ENCODE measurements at regions not wholly inside any gene's neighbourhood (a gene's known extent, or its start where the extent isn't known, plus 50 kb on each side); places are given as distances from the start of the nearest gene placed in this dataset.
A peak's percentile ranks its signal among the peaks of the same experiment; 100 is the strongest.

DNA sequence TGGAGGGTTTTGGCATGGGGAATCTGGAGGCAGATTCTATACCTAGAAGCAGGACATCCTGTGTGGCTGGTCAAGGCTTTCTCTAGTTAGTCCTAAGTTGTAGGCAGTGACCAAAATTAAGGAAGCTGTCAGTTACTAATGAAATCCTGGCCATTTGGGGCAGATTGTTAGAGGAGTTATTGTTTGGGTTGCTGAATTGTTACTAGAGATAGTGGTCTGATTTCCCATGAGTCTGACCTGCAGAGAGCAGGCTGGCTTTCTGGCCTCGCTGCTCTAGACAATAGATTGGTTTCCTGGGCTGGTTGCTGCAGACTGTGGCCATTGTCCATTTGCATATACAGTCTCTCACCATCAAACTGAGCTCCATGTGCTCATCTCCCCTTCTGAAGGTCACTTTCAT lies 205.0 kb upstream of the SASH1 start:
- DNase-seq (ENCODE audit: insufficient read length, low spot score) (no peak), FAIRE-seq (no peak)

DNA sequence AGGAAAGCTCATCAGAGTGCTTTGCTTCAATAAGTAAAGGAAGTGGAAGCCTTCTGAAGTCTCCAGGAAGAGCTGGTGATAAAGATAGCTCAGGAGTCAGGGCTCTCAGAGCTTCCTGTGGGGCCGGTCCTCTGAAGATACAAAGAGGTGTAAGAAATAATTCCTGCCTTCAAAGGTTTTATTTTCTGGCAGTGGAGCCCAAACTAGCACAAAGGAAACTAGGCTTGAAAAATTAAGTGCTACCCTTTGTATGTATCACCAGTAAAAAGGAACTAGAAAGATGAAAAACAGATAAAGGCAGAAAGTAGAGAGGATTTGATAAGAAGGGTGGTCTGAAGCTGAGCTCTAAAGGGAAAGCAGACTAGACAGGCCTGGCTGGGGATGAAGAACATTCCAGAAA lies 204.1 kb upstream of the SASH1 start:
- no peak for DNase-seq (ENCODE audit: insufficient read length, low spot score)
- FAIRE-seq: no peak

DNA sequence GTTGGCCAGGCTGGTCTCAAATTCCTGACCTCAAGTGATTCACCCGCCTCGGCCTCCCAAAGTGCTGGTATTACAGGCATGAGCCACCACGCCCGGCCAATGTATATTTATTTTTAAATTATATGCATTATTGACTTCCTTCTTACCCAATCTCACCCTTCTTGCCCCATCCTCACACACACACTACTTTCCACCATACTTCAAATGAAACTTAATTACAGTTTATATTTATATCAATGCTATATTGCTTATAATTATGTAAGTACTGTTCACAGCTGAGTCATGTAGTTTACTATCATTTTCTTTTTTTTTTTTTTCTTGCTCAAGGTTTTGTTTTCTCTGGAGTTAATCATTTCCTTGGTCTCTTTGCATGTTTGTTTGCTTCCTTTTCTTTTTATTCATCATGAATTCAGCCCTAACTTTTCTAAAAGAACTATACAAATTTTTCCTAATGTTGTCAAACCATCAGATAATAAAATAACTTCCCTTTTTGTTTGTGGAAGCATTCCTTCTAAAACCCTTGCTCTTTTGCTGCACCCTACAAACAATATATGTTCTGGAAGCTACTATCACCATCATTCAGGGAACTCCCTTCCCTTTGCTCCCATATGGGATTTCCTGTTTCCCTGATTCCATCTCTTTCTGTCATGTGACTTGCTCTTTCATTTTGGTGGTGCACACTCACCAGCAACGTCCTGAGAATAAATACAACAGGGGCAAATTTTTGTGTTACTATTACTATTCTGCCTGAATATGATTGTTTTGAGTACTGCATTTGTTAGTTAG lies 201.7 kb upstream of the SASH1 start:
- FAIRE-seq (no peak), DNase-seq (ENCODE audit: insufficient read length, low spot score) (no peak)

DNA sequence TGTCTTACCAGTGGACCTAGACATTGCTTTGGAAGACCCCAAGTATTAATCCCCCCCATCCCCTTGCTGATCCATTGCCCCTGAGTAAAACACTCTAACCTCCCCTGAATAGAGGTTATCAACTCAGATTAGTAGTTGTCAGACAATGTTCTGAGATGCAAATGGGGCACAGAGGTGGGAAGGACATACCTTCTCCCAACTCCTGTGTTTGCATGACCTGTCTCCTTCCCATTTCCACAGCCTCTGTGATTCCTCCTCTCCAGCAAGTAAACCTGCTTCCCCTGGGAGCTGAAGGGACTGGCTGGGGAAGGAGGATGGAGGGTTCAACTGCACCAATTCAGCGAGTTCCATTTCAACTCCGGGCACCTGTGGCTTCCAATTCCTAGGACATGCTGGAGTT lies 199.8 kb upstream of the SASH1 start:
- no peak for DNase-seq (ENCODE audit: insufficient read length, low spot score)
- no peak for FAIRE-seq

DNA sequence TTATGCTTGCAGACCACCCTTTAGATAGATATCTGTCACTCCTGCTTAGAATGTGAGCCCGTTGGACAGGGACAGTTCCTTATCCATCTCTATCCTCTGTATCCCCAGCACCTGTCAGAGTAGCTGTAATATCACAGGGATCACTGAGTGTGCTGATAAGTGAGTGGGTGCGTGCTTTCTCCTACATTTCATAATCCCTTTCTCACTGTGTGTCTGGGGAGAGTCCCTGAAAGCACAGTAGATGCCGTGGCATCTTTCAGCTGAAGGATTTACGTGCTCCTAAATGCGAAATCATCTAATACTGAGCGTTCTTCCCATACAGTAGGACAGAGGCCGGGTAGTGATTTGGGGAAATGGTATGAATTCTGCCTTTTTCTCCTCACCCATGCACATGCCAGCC lies 198.9 kb upstream of the SASH1 start:
- FAIRE-seq: no peak

DNA sequence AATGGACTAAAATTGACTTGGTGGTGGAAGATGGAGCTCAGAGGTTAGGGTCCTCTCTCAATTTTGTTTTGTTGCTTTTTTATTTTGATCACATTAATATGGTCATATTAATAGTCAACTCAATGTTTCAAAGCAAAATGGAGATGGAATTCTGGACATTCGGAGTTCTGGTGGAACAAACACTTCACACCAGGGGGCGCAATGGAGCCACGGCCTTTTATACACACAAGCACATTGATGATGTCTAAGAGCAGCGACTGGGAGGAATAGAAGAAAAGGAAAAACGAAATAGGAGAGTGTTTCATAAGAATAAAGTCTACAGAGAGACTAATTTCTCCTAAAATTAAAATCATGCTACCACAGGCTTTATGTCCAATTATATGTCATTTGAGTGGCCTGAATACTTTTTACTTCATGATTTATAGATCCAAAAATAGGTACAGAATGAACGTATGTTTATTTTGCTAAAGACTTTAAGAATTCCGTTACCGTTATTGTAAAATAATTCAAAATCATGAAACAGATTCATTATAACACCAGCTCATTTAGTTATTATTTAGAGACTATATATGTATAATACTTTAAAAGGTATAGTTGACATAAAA lies 197.6 kb upstream of the SASH1 start:
- peak; percentile 88 for FAIRE-seq
- DNase-seq (ENCODE audit: insufficient read length, low spot score): peak; percentile 16

More for the DNA sequence above, 198.9 kb upstream of the SASH1 start:
- DNase-seq (ENCODE audit: insufficient read length, low spot score): no peak

DNA sequence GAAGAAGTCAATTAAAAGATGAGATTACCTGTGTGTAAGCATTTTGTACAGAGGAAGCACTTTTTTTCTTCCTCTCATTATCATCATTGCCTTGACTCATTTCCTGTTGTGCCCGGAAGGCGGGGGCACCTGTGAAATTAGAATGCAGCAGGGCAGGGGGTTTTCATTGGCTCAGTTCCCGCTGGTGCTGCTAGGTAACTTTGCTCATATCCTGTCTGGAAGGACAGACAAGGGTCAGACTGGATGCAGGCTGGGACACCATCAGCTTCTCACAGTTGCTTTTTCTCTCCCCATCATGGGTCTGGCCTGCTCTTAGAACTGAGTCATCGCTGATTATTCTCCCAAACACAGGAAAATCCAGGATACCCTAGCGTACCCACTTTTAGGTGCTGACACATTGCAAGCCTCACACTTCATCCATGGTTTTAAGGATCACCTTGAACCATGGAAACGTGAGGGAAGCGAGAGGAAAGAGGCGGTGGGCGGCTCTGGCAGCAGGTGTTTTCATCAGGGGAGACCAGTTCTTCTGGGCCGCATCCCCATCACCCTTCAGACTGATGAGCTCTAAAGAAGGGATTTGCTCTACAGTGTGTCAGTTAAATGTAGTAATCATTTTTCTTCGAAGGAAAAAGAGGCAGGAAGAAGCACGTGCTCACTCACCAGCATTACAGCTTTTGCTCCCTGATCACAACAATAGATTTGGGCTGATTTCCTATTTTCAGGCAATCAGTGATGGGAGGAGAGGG lies 195.7 kb upstream of the SASH1 start:
- FAIRE-seq: no peak
- DNase-seq (ENCODE audit: insufficient read length, low spot score): no peak

DNA sequence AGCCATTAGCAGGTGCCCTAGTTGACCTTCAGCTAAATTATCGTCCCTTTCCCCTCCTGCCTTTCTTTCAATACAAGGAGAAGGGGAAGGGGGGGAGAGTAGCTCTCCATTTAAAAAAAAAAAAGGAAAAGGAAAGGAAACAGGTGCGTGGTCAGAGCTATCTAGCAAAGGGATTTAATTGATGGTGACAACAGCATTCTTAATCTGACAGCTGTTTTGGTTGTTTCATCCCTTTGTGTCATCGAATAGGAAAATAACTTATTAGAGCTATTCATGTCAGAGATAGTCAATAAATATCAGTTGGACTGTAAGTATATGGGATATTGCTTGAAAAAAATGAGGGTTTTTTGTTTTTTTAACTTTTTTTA lies 195.2 kb upstream of the SASH1 start:
- no peak for FAIRE-seq
- no peak for DNase-seq (ENCODE audit: insufficient read length, low spot score)

DNA sequence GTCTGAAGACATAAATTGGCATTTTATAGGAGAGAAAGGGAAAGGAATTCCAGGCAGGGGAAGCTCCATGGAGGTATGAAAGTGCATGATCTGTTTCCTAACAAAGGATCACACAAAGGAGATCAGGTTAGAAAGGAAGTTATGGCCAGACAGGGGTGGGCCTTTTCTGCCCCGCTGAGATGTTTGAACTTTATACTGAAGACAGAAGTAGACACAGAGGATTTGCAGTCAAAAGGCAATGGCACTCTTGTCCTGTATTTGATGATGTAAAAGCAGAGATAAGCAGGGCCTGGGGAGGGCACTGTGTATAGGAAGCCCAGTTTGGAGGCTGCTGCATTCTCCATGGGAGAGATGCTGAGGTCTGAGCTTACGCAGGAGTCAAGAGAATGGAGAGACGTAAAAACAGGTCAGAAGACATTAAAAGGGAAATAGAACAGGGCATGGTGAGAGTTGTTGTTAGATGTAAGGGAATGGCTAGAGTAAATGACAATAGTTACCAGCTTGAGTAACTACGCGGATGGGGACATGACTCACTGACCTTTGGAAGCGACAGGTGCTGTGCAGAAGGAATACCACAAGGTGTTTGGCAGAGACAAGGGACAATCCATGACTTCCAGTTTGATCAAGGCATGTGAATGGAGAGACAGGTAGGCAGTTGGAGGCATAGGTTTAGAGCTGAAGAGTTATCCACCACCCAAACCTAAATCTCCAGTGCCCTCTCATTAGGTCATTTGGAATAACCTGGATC lies 190.6 kb upstream of the SASH1 start:
- DNase-seq (ENCODE audit: insufficient read length, low spot score) (no peak), FAIRE-seq (no peak)

DNA sequence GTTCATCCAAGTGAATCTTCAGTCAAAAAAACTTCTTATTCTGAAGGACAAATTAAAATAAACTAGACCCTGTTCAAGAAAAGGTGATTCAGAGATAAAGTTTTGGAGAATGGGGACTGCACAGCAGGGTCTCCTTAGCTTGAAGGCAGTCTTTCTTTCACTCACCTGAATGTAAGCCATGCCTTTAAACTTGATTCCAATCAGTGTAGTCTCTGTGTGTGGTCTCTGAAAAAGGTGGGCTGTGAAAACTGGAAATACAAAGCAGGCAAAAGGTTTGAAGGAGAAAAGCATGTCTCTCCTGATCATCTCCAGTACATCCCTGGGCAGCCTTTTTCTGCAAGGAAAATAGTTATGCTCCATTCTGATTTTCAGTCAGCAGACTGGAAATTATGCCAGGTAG lies 188.0 kb upstream of the SASH1 start:
- no peak for DNase-seq (ENCODE audit: insufficient read length, low spot score)
- FAIRE-seq: no peak

DNA sequence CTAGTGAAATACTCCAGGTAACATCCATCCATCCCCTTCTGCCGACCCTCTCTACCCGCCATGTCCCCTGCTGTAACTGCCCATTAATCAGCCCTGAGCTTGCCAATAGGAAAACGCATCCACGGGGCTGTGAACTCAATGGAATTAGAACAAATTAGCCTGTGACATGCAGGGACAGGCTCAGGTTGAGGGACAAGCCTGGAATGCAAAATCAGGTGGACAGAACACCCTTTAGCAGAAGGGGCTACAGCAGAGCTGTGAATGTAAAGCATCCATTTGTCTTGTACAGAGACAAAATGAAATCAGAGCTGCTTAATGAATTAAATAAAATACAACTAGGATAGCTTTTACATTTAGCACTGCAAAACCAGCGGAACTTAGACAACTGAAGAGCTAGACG lies 187.3 kb upstream of the SASH1 start:
- FAIRE-seq: no peak
- no peak for DNase-seq (ENCODE audit: insufficient read length, low spot score)

DNA sequence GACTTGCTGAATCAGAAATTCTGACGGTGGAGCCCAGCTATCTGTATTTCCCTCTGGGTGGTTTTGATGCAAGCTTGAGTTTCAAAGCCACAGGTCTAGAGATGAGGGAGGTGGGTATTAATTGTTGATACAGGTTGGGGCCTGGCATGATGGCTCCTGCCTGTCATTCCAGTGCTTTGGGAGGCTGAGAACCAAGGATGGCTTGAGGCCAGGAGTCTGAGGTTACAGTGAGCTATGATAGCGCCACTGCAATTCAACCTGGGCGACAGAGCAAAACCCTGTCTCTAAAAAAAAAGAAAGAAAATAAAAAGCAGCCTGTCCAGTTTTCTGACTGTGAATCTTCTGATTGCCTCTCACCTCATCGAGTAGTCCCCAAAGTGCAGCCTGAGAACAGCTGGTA lies 184.8 kb upstream of the SASH1 start:
- DNase-seq (ENCODE audit: insufficient read length, low spot score) (no peak), FAIRE-seq (no peak)

DNA sequence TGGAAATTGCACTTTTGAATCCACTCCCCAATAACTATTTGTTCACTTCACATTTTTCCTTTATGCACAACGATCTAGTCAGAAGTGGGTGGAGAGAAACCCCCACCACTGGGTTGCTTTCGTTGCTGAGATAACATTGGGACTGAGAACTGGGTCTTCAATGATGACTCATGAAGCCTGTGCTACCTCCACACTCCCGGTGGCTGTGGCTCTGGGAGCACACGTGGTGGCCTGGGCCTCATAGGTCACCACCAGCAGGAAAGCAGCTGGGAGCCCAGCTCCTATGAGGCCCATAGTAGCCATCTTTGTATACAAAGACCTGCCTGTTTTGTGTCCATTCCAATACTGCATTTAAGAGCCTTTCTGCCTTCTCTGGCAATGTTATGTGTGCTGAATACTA lies 178.0 kb upstream of the SASH1 start:
- no peak for FAIRE-seq
- no peak for DNase-seq (ENCODE audit: insufficient read length, low spot score)

DNA sequence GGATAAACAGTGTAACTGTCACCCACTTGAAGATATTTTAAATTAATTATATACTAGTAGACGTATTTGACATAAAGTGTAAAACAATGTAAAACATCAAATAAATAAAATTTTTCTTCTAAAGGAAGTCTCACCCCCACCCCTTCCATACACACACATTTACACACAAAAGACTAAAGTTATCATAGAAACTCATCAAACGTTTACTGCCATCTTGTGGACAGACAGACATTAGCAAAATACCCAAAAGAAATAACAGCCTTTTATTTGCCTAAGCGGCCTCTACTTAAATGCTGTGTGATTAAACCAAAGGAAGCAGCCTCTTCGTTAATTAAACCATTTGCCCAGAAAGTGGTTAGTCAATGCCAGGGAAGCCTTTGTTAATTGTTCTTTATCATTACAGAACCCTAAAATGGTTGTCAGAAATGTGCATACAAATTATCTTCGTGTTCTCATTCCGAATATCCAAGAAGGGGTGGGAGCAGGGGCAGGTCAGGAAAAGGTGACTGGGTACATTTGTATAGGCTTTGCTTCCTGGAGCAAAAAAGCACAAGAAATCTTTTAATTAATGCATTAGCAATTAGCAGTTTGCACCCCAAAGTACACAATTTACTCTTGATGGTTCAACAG lies 176.2 kb upstream of the SASH1 start:
- FAIRE-seq (peak; percentile 91), DNase-seq (ENCODE audit: insufficient read length, low spot score) (no peak)

DNA sequence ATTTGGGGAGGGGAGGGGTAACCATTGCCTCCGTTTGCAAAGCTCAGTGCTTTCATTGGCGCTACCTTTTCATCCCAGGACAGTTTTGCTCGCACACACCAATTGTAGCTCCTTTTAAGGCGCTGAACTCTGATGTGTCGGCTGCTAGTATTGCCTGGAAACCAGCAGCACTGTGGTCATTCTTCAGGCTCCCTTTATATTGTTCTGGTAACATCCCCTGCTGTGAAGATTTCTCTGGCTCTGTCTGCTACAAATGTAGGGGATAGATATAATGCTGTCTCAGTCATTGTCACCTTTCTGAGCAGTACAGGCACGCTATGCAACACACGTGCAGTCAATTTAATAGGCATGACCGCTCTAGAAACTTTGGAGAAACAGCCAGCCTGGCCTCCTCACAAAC lies 172.9 kb upstream of the SASH1 start:
- no peak for DNase-seq (ENCODE audit: insufficient read length, low spot score)
- FAIRE-seq: no peak

DNA sequence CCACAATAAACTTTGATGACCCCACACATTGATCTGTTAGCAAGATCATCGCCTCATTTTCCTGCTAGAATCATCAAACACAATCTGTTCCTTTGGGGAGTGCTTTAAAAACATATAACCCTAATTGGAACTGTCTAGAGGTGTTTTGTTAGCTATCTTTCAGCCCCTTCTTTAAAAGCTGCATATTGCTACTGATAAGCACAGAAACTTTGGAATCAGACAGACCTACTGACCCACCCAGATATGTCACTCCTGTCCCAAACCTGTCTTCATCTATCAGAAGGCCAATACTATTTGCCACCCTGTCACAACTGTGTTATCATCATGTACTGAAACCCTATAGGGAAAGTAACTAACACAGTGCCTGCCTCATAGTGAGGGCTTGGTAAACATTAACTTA lies 172.4 kb upstream of the SASH1 start:
- no peak for FAIRE-seq
- DNase-seq (ENCODE audit: insufficient read length, low spot score): no peak

DNA sequence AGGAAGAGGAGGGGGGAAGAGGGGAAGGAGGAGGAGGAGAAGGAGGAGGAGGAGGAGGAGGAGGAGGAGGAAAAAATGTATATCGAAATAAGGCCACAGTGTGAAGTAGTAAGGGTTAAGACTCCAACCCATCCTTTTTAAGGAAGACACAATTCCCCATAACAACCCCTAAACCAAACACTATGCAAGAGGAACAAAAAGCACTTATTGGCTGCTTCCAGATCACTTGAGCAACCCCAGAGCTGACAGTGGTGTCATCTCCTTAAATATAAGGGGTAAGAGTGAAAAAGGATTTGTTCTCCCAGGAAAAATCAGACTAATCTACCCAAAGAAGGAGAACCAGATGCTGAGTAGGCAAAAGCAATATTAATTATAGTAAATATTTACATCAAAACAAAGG lies 169.1 kb upstream of the SASH1 start:
- no peak for FAIRE-seq
- no peak for DNase-seq (ENCODE audit: insufficient read length, low spot score)

DNA sequence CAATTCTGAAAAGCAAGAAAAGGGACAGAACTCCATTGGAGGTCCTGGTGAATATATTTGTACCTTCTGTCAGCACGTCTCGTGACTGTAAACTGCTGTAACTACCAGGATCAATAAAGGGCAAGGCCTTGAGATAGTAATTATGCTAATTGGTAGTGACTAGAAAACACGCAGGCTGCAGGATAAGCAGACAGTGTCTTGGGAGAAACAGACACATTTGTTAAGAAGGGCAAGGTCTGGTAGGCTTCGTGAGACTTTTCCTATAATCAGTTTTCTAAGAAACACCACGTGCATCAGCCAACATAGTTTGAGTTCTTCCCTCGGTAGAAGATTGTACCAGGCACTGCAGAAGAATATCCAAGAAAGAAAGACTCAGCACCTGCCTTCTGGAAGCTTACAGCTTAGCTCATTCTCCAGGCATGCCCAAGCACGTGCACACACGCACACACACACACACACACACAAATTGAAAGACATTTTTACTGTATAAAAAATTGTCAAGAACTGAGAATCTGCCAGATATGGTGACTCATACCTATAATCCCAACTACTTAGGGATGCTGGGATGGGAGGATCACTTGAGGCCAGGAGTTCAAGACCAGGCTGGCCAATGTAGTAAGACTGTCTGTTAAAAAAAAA lies 167.0 kb upstream of the SASH1 start:
- no peak for FAIRE-seq
- DNase-seq (ENCODE audit: insufficient read length, low spot score): no peak

DNA sequence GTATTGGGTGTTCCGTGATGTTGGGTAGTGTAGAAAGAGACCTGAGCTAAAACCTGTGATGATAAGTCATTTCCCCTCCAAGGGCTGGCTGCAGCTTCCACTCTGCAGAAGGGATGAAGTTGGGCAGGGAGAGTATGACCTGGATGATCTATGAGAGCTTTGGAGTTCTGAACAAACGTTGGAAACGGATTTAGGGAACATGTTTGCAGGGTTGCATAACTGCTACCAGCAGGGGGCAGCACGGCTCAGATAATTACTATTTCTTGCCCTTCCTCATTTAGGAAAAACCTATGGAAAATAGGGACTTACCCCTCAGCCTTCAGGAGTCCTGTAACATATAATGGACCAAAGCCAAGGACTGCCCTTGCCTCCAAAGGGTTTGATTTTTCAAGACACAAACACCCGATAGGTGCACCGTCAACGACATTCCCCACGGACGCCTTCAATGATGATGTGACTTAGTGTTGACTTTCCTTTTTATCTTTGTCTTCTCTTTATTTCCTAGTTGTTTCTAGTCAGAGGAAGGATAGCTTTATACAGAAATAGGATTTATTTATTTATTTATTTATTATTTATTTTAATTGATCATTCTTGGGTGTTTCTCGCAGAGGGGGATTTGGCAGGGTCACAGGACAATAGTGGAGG lies 164.9 kb upstream of the SASH1 start:
- FAIRE-seq (peak; percentile 74), DNase-seq (ENCODE audit: insufficient read length, low spot score) (peak; percentile 42)

DNA sequence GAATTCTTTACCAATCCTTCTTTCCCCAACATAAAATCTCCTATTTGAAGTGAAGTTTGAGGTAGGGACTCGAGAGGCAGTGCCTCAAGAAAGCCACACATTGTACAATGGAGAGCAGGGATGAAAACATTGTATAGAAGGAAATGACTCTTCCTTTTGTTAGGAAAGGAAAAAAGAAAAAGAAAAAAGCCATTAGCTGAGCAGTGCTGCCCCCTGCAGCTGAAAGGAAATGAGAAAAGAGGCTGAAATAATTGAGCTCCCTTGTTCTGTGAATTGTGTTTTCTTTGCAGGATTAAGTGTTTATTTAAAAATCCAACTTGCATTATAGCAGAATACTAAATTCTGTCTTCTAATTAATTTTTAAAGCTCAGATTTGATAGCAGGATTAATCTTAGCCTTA lies 162.9 kb upstream of the SASH1 start:
- FAIRE-seq: no peak
- DNase-seq (ENCODE audit: insufficient read length, low spot score): no peak
